ENCODE measurements at regions not wholly inside any gene's neighbourhood (a gene's known extent, or its start where the extent isn't known, plus 50 kb on each side); places are given as distances from the start of the nearest gene placed in this dataset.
A peak's percentile ranks its signal among the peaks of the same experiment; 100 is the strongest.
"Not testable (repeated sequence)": the region's sequence is repeated elsewhere in the genome, so short reads cannot be mapped to it uniquely, and the experiment has no call there.

- DNase-seq (ENCODE audit: low read depth): no peak
Measured at GRCh38 chr1:232351335-232351734, 278.6 kb downstream of the SIPA1L2 start.

- DNase-seq (ENCODE audit: low read depth): no peak
Measured at GRCh38 chr1:232346844-232347243, 283.1 kb downstream of the SIPA1L2 start.

GRCh38 chr1:232344791-232345399 lies 285.0 kb downstream of the SIPA1L2 start:
- peak; percentile 28 for DNase-seq (ENCODE audit: low read depth)

- not testable (repeated sequence) for DNase-seq (ENCODE audit: low read depth)
Measured at GRCh38 chr1:232344186-232344585, 285.7 kb downstream of the SIPA1L2 start.

GRCh38 chr1:232340446-232340845 lies 289.5 kb downstream of the SIPA1L2 start:
- no peak for DNase-seq (ENCODE audit: low read depth)

GRCh38 chr1:232339073-232339472 lies 290.9 kb downstream of the SIPA1L2 start:
- DNase-seq (ENCODE audit: low read depth): no peak

- DNase-seq (ENCODE audit: low read depth): no peak
Measured at GRCh38 chr1:232335741-232336293, 294.1 kb downstream of the SIPA1L2 start.

- DNase-seq (ENCODE audit: low read depth): no peak
Measured at GRCh38 chr1:232335261-232335660, 294.7 kb downstream of the SIPA1L2 start.

GRCh38 chr1:232334811-232335210 lies 295.1 kb downstream of the SIPA1L2 start:
- no peak for DNase-seq (ENCODE audit: low read depth)

- DNase-seq (ENCODE audit: low read depth): no peak
Measured at GRCh38 chr1:232334246-232334645, 295.7 kb downstream of the SIPA1L2 start.

GRCh38 chr1:232333419-232333767 lies 296.5 kb downstream of the SIPA1L2 start:
- DNase-seq (ENCODE audit: low read depth): no peak

- DNase-seq (ENCODE audit: low read depth): not testable (repeated sequence)
Measured at GRCh38 chr1:232332710-232333418, 297.1 kb downstream of the SIPA1L2 start.

- no peak for DNase-seq (ENCODE audit: low read depth)
Measured at GRCh38 chr1:232329103-232329813, 300.7 kb downstream of the SIPA1L2 start.

- no peak for DNase-seq (ENCODE audit: low read depth)
Measured at GRCh38 chr1:232328486-232329102, 301.3 kb downstream of the SIPA1L2 start.

- no peak for DNase-seq (ENCODE audit: low read depth)
Measured at GRCh38 chr1:232327899-232328298, 302.0 kb downstream of the SIPA1L2 start.

GRCh38 chr1:232327269-232327668 lies 302.7 kb downstream of the SIPA1L2 start:
- DNase-seq (ENCODE audit: low read depth): no peak

GRCh38 chr1:232322162-232322734 lies 307.7 kb downstream of the SIPA1L2 start:
- no peak for DNase-seq (ENCODE audit: low read depth)

- no peak for DNase-seq (ENCODE audit: low read depth)
Measured at GRCh38 chr1:232319518-232320210, 310.3 kb downstream of the SIPA1L2 start.

- DNase-seq (ENCODE audit: low read depth): no peak
Measured at GRCh38 chr1:232319072-232319471, 310.9 kb downstream of the SIPA1L2 start.

- DNase-seq (ENCODE audit: low read depth): no peak
Measured at GRCh38 chr1:232318143-232318542, 311.8 kb downstream of the SIPA1L2 start.

- no peak for DNase-seq (ENCODE audit: low read depth)
Measured at GRCh38 chr1:232317350-232317749, 312.6 kb downstream of the SIPA1L2 start.
